ENCODE measurements at regions not wholly inside any gene's neighbourhood (a gene's known extent, or its start where the extent isn't known, plus 50 kb on each side); places are given as distances from the start of the nearest gene placed in this dataset.

GRCh38 chr10:131697476-131698128 lies 203.2 kb upstream of the PPP2R2D start:
- Histone ChIP-seq H2BK12ac (ENCODE audit: low read length in 2 of 2) (no peak overlapping the region), H3K36me3 (ENCODE audit: control insufficient read depth in 1 of 2, insufficient read depth in 2 of 2, low read depth in 1 of 2, low read length in 2 of 2) (no peaks in the 10 kb centered on the region), H3K79me1 (replicated peaks; ENCODE audit: low read length, poor library complexity, severe bottlenecking) (no peaks in the 10 kb centered on the region), H2BK5ac (ENCODE audit: low read depth, low read length, poor library complexity, severe bottlenecking) (no peak overlapping the region), H3K23ac (ENCODE audit: low read length in 2 of 2) (no peak overlapping the region), H3K9ac (ENCODE audit: low read length) (no peak overlapping the region), H4K8ac (ENCODE audit: low read length) (no peak overlapping the region), H3K9me3 (ENCODE audit: control insufficient read depth, low read length) (no peaks in the 10 kb centered on the region), H4K91ac (ENCODE audit: low read length) (no peak overlapping the region), H3K4me2 (ENCODE audit: low read length, poor library complexity, severe bottlenecking) (no peak overlapping the region), H3K27me3 (ENCODE audit: control insufficient read depth in 1 of 2, insufficient read depth in 1 of 2, low read length in 2 of 2) (no peaks in the 10 kb centered on the region), H2BK15ac (ENCODE audit: low read depth, poor library complexity, severe bottlenecking) (no peak overlapping the region), H3K4ac (ENCODE audit: low read depth in 1 of 2, low read length in 2 of 2) (no peak overlapping the region), H3K4me3 (ENCODE audit: insufficient read depth in 1 of 2, low read depth in 1 of 2, low read length in 2 of 2) (no peak overlapping the region), H2AFZ (ENCODE audit: low read depth, low read length) (no peak overlapping the region), H3K4me1 (ENCODE audit: control insufficient read depth, insufficient read depth, low read depth, low read length) (no peaks in the 10 kb centered on the region), H3K27ac (ENCODE audit: low read length, poor library complexity, severe bottlenecking) (no peak overlapping the region), H3K18ac (ENCODE audit: low read depth in 1 of 2, low read length in 2 of 2) (no peak overlapping the region), H3K14ac (ENCODE audit: low read length in 2 of 2) (no peak overlapping the region), H2AK5ac (ENCODE audit: low read length, severe bottlenecking) (no peak overlapping the region), H2BK120ac (ENCODE audit: low read depth, low read length) (no peak overlapping the region)
- no peak for DNase-seq
- WGBS, result 83% methylated on average over 18 of the region's 21 CpGs

- H3K79me1 ChIP-seq (replicated peaks; ENCODE audit: low read length, poor library complexity, severe bottlenecking), result no peaks in the 10 kb centered on the region
- H3K27ac ChIP-seq (ENCODE audit: low read length, poor library complexity, severe bottlenecking), result no peak overlapping the region
- H3K4ac ChIP-seq (ENCODE audit: low read depth in 1 of 2, low read length in 2 of 2), result no peak overlapping the region
- no peak overlapping the region for H2BK15ac ChIP-seq (ENCODE audit: low read depth, poor library complexity, severe bottlenecking)
- no peaks in the 10 kb centered on the region for H3K4me1 ChIP-seq (ENCODE audit: control insufficient read depth, insufficient read depth, low read depth, low read length)
- no peak overlapping the region for H2AFZ ChIP-seq (ENCODE audit: low read depth, low read length)
- H3K9me3 ChIP-seq (ENCODE audit: control insufficient read depth, low read length), result no peaks in the 10 kb centered on the region
- no peak overlapping the region for H3K4me3 ChIP-seq (ENCODE audit: insufficient read depth in 1 of 2, low read depth in 1 of 2, low read length in 2 of 2)
- no peak overlapping the region for H3K18ac ChIP-seq (ENCODE audit: low read depth in 1 of 2, low read length in 2 of 2)
- no peak overlapping the region for H4K8ac ChIP-seq (ENCODE audit: low read length)
- no peak for DNase-seq
- H3K4me2 ChIP-seq (ENCODE audit: low read length, poor library complexity, severe bottlenecking), result no peak overlapping the region
- H3K36me3 ChIP-seq (ENCODE audit: control insufficient read depth in 1 of 2, insufficient read depth in 2 of 2, low read depth in 1 of 2, low read length in 2 of 2), result no peaks in the 10 kb centered on the region
- WGBS, result 78% methylated on average over 10 of the region's 10 CpGs
- H2AK5ac ChIP-seq (ENCODE audit: low read length, severe bottlenecking), result no peak overlapping the region
- no peak overlapping the region for H3K23ac ChIP-seq (ENCODE audit: low read length in 2 of 2)
- H2BK12ac ChIP-seq (ENCODE audit: low read length in 2 of 2), result no peak overlapping the region
- no peak overlapping the region for H3K14ac ChIP-seq (ENCODE audit: low read length in 2 of 2)
- no peak overlapping the region for H4K91ac ChIP-seq (ENCODE audit: low read length)
- H3K27me3 ChIP-seq (ENCODE audit: control insufficient read depth in 1 of 2, insufficient read depth in 1 of 2, low read length in 2 of 2), result no peaks in the 10 kb centered on the region
- H3K9ac ChIP-seq (ENCODE audit: low read length), result no peak overlapping the region
- no peak overlapping the region for H2BK120ac ChIP-seq (ENCODE audit: low read depth, low read length)
- no peak overlapping the region for H2BK5ac ChIP-seq (ENCODE audit: low read depth, low read length, poor library complexity, severe bottlenecking)
Observed at GRCh38 chr10:131698232-131698631, 202.6 kb upstream of the PPP2R2D start.

- H3K4me3 ChIP-seq (ENCODE audit: insufficient read depth in 1 of 2, low read depth in 1 of 2, low read length in 2 of 2), result no peak overlapping the region
- no peak overlapping the region for H2AFZ ChIP-seq (ENCODE audit: low read depth, low read length)
- DNase-seq, result no peak
- H3K4me2 ChIP-seq (ENCODE audit: low read length, poor library complexity, severe bottlenecking), result no peak overlapping the region
- no peak overlapping the region for H2BK12ac ChIP-seq (ENCODE audit: low read length in 2 of 2)
- no peak overlapping the region for H2BK120ac ChIP-seq (ENCODE audit: low read depth, low read length)
- no peak overlapping the region for H2BK15ac ChIP-seq (ENCODE audit: low read depth, poor library complexity, severe bottlenecking)
- no peak overlapping the region for H4K91ac ChIP-seq (ENCODE audit: low read length)
- no peak overlapping the region for H3K27ac ChIP-seq (ENCODE audit: low read length, poor library complexity, severe bottlenecking)
- no peaks in the 10 kb centered on the region for H3K36me3 ChIP-seq (ENCODE audit: control insufficient read depth in 1 of 2, insufficient read depth in 2 of 2, low read depth in 1 of 2, low read length in 2 of 2)
- H2AK5ac ChIP-seq (ENCODE audit: low read length, severe bottlenecking), result no peak overlapping the region
- H3K4me1 ChIP-seq (ENCODE audit: control insufficient read depth, insufficient read depth, low read depth, low read length), result no peaks in the 10 kb centered on the region
- H3K4ac ChIP-seq (ENCODE audit: low read depth in 1 of 2, low read length in 2 of 2), result no peak overlapping the region
- H3K9me3 ChIP-seq (ENCODE audit: control insufficient read depth, low read length), result no peaks in the 10 kb centered on the region
- H3K14ac ChIP-seq (ENCODE audit: low read length in 2 of 2), result no peak overlapping the region
- no peak overlapping the region for H3K9ac ChIP-seq (ENCODE audit: low read length)
- H3K18ac ChIP-seq (ENCODE audit: low read depth in 1 of 2, low read length in 2 of 2), result no peak overlapping the region
- no peak overlapping the region for H3K23ac ChIP-seq (ENCODE audit: low read length in 2 of 2)
- 85% methylated on average over 10 of the region's 12 CpGs for WGBS
- no peaks in the 10 kb centered on the region for H3K79me1 ChIP-seq (replicated peaks; ENCODE audit: low read length, poor library complexity, severe bottlenecking)
- no peak overlapping the region for H2BK5ac ChIP-seq (ENCODE audit: low read depth, low read length, poor library complexity, severe bottlenecking)
- no peaks in the 10 kb centered on the region for H3K27me3 ChIP-seq (ENCODE audit: control insufficient read depth in 1 of 2, insufficient read depth in 1 of 2, low read length in 2 of 2)
- H4K8ac ChIP-seq (ENCODE audit: low read length), result no peak overlapping the region
Observed at GRCh38 chr10:131698986-131699385, 201.8 kb upstream of the PPP2R2D start.

GRCh38 chr10:131700032-131700431 lies 200.8 kb upstream of the PPP2R2D start:
- WGBS, result 77% methylated on average over 7 of the region's 7 CpGs
- Histone ChIP-seq H2BK12ac (ENCODE audit: low read length in 2 of 2) (no peak overlapping the region), H3K9me3 (ENCODE audit: control insufficient read depth, low read length) (no peaks in the 10 kb centered on the region), H2BK15ac (ENCODE audit: low read depth, poor library complexity, severe bottlenecking) (no peak overlapping the region), H3K18ac (ENCODE audit: low read depth in 1 of 2, low read length in 2 of 2) (no peak overlapping the region), H3K4ac (ENCODE audit: low read depth in 1 of 2, low read length in 2 of 2) (no peak overlapping the region), H3K4me3 (ENCODE audit: insufficient read depth in 1 of 2, low read depth in 1 of 2, low read length in 2 of 2) (no peak overlapping the region), H2BK5ac (ENCODE audit: low read depth, low read length, poor library complexity, severe bottlenecking) (no peak overlapping the region), H3K9ac (ENCODE audit: low read length) (no peak overlapping the region), H3K79me1 (replicated peaks; ENCODE audit: low read length, poor library complexity, severe bottlenecking) (no peaks in the 10 kb centered on the region), H3K4me2 (ENCODE audit: low read length, poor library complexity, severe bottlenecking) (no peak overlapping the region), H2BK120ac (ENCODE audit: low read depth, low read length) (no peak overlapping the region), H2AK5ac (ENCODE audit: low read length, severe bottlenecking) (no peak overlapping the region), H2AFZ (ENCODE audit: low read depth, low read length) (no peak overlapping the region), H3K27me3 (ENCODE audit: control insufficient read depth in 1 of 2, insufficient read depth in 1 of 2, low read length in 2 of 2) (no peaks in the 10 kb centered on the region), H3K27ac (ENCODE audit: low read length, poor library complexity, severe bottlenecking) (no peak overlapping the region), H3K36me3 (ENCODE audit: control insufficient read depth in 1 of 2, insufficient read depth in 2 of 2, low read depth in 1 of 2, low read length in 2 of 2) (no peaks in the 10 kb centered on the region), H3K4me1 (ENCODE audit: control insufficient read depth, insufficient read depth, low read depth, low read length) (no peaks in the 10 kb centered on the region), H3K14ac (ENCODE audit: low read length in 2 of 2) (no peak overlapping the region), H3K23ac (ENCODE audit: low read length in 2 of 2) (no peak overlapping the region), H4K8ac (ENCODE audit: low read length) (no peak overlapping the region), H4K91ac (ENCODE audit: low read length) (no peak overlapping the region)
- DNase-seq, result no peak
